HG03060 (cell line): ENCODE measurements at regions not wholly inside any gene's neighbourhood (a gene's known extent, or its start where the extent isn't known, plus 50 kb on each side); places are given as distances from the start of the nearest gene placed in this dataset.

ENCODE experiments used
- ATAC-seq: cut with Tn5 transposase; IDR thresholded peaks from one replicate; pipeline ENCODE4 v1.9.1; 2021; ENCODE audit warnings: low read depth, moderate number of reproducible peaks; ENCODE audit not compliant: unreplicated experiment

DNA sequence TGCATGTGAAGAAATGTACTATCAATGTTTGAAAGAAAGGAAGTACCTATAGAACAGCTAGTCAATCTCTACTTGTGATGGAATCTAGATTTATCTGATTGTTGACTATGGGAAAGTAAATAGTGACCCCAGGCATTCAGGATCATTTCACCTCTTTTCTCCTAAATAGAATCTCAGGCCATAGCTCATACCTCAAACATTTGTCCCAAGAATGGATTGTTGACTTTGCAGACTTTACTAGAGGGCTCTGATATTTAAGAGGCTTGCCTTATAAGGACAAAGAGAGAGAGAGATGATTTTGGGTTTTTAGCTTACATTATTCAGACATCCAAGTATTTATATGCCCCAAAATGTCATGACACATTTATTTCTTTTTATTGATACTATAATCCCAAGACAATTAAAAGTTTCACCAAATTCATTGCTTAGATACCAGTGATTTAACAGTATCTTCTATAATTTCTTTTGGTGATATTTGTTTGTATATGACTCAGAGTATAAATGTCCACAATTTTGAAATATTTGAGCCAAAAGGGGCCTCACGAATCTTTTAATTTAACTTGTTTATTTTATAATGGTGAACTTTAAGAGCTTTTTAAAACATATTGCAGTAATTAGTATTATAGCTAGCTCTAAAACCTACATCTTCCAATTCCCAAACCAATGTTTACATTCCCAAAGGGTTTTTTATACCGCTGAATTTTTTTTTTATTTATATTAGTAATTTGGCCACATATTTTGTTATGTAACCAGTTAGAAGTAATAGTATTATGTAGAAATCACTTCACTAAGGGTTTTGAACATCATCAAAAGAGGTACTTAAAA lies 614.1 kb downstream of the PCDH7 start:
- ATAC-seq: no peak

DNA sequence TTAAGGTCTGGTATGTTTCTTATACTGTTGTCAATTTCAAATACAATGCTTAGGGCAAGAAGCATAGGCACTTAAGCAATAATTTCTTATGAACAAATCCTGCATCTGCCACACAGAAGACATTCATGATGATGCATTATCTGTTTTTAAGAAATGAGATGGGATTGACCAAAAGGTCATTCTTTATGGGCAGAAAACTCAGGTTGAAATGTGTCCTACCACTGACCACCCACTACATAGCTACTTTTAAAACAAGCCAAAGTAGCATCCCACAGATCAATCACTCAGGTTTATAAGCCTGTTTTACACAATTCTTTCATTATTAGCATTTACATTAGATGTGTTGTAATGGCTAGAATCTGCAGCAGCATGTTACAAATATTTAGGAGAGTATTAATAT lies 617.8 kb downstream of the PCDH7 start:
- no peak for ATAC-seq

DNA sequence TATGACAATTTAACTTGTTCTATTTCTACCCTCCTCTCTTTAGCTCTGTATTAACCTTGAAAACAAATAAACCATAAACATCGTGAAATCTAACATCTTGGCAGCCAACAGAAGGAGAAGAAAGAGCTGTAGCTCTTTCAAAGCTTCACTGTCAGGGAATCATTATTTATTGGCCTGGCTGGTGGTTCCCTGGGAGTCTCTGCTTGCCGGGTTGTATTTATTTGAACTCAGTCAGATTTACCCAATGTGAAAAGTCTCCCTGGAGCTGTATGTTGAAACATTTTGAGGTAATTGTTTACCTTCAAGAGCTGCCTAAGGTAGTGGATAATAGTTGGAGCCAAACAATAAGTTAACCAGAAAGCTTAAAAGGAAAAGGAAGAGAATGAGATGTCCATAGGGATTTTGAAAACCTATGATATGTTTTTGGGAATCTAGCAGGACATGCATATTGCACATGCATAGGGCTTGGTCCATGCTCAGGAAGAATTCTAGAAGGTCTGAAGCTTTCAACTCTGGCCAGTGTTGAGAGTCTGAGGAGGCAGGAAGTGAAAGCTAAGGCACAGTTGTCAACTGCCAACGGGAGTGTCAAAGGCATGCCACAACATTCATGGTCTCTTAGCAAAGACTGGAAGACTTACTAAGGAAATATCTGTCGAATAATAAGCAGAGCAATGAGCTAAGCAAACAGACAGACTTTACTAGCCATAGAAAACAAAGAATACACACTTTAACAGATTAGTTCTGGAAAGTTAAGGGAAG lies 621.6 kb downstream of the PCDH7 start:
- ATAC-seq: no peak

DNA sequence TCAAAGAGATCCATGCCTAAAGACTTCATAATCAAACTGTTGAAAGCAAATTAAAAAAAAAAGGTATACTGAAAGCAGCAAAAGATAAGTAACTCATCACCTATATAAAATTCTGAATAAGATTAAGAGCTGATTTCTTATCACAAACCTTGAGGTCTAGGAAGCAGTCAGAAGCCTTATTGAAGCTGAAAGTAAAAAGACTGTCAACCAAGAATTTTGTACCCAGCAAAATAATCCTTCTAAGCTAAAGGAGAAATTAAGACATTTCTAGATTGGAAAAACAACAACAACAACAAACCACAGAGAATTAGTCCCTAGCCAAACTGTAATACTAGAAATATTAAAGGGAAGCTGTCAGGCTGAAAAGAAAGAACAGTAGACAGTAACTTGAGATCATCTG lies 622.9 kb downstream of the PCDH7 start:
- ATAC-seq: no peak

DNA sequence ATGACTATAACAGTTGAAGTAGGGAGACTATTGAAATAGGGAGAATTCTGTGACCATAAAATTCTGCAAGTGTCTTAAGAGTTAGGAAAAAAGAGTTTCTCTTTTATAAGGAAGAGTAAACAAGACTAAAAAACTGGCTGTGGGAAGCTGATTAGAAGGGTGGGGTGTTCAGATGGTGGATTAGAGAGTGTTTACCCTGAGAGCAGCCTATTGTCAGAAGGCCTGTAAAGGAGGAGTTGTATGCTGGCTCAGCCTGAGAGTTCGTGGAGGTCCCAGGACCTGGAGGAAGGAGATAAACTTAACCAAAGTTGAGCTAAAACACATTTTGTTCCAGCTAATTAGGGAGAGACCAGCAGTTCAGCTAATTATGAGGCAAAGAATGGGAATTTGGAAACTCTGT lies 629.7 kb downstream of the PCDH7 start:
- no peak for ATAC-seq

DNA sequence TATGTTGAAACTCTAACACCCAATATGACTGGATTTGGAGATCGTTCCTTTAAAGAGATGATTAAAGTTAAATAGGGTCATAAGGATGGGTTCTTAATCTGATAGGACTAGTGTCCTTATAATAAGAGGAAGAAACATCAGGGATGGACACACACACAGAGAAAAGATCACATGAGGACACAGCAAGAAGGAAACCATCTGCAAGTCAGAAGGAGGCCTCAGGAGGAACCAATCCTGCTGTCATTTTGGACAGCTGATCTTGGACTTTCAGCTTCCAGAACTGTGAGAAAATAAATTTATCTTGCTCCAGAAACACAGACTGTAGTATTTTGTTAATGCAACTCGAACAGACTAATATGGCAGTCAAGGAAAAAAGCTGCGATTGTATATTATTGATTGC lies 631.5 kb downstream of the PCDH7 start:
- ATAC-seq: no peak

DNA sequence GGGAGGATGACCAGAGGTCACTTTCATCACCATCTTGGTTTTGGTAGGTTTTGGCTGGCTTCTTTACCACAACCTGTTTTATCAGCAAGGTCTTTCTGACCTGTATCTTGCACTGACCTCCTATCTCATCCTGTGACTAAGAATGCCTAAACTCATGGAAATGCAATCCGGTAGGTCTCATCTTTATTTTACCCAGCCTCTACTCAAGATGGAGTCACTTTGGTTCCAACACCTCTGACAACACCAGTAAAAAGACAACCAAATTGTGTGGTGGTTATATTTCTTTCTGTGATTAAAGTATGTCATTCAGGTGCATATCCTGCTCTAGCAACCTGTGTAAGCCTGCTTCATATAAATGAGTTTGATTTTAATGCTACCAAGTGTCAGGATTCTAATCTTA lies 636.7 kb downstream of the PCDH7 start:
- ATAC-seq: no peak

DNA sequence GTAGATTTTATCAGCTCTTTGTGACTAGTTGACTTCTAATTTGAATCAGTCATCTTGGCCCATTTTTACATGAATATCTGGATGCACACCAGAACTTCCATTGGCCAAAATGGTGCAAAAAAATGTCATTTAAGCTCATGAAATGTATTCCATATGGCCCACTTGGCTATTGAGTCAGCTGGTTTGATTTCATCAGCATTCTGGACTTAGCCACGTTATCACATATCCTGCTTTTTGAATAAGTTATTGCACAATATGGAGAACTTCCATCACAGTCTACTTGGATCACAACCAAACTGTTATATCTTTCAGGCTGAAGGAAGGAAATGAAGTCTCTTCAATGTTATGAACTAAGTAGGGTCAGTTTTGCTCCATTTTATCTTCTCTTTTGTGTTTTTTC lies 640.6 kb downstream of the PCDH7 start:
- ATAC-seq: no peak

DNA sequence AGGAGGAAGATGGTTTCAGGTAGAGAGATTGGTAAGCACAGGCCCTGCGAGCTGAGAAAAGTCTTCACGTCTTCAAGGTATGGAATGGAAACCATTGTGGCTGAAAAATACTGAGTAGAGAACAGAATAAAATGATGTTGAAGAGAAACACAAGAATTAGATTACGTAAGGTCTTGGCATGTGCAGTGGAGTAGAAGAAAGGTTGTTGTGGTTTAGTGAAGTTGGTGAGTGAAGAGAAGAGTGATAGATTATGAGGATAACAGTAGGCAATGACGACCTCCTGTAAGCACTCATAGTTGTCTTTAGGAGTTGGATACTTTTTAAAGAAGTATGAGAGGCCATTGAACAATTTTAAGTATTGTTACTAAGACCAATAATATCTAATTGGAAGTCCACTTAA lies 642.6 kb downstream of the PCDH7 start:
- no peak for ATAC-seq

DNA sequence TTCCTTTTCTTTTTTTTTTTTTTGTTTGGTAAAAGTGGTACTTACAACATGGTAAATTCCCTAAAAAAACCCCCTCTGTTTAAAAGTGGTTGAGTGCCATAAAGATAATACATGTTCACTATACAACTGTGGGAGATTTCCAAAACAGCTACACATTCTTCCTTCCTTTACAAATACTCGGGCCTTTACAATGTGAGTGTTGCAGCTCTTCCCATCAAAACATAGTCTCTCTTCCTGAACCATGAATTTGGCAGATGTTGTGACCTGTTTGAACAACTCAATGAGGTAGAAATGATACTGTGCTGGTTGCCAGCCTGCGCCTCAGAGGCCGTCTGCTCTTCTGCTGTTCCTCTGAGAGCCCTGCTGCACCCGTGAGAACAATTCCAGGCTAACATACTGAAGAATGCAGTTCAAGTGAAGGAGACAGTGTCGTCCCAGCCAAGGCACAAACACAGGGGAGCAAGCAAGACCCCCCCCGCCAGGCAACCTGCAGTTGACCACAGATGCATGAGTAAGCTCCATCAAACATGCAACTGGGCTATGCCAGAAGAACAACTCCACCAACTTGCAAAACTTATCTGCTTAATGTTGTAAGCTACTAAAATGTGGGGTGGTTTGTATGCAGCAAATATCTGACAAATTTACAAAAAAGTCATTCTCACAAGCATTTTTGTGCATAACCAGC lies 645.0 kb downstream of the PCDH7 start:
- ATAC-seq: no peak

DNA sequence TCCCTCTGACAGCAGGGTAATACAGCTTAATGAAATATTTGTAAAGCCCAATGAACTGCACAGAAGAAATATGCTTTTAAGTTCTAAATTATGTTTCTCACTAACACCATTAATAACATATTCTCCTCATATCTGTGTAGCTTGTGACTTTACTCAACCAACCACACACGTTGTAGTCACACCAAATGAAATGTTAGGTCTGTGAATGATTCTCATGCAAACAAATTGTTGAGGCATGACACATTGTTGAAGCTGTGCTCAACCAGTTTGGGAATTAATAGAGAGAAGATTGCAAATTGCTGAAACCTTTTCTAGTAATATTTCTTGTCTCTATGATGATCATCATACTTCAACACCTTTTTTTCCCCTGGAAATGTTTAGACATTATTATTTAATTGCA lies 645.9 kb downstream of the PCDH7 start:
- no peak for ATAC-seq

DNA sequence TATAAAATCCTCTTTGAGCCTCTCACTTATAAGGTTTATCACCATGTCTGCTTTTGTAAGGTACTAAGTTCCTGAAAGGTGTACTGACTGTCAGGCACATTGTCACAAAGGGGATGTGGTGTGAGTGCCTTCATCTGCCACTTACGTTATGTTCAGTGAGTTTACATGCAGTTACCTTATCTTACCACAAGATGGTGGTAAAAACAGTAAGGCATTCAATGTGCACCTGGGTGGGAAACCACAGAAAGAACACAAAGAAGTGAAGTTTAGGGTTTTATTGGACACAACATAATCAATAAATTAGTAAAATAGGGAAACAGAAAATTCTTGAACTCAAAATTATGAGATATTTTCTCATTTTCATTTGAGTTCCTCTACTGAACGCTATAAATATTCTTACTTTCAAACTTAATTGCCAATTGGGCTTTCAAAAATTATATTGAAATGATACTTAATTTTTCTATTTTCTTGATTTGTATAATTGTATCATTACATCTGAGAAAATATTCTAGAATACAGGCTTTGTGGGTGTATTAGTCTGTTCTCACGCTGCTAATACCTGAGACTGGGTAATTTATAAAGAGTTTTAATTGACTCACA lies 650.8 kb downstream of the PCDH7 start:
- ATAC-seq: peak; percentile 90

DNA sequence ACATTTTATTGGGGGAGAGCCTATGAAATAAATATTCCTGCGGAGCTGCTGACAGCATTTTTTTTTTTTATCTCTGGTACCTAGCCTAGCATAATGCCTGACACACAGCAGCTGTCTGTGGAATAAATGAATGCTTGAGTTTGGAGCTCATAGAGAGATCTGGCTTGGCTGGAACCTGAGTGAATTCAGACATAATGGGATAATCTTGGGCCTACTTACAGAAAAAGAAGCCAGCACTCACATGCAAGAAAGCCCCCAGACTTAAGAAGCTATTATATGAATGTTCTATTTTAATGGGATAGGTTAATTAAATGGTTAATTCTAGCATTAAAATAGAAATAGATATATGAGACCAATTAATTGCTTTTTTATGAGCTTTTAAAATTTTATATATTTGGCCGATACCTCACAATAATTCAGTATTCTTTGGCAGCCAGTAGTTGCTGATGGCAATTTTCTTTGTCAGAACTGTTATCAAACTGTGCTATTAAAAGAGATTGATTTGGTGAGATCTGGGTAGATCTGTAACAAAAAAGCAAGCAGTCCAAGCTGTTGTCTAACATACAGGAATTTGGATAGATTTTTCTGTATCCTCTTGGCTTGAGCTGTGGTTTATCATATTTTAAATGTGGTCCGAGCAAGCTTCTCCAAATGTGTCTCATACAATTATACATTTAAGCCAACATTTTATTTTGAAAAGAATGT lies 654.2 kb downstream of the PCDH7 start:
- no peak for ATAC-seq

DNA sequence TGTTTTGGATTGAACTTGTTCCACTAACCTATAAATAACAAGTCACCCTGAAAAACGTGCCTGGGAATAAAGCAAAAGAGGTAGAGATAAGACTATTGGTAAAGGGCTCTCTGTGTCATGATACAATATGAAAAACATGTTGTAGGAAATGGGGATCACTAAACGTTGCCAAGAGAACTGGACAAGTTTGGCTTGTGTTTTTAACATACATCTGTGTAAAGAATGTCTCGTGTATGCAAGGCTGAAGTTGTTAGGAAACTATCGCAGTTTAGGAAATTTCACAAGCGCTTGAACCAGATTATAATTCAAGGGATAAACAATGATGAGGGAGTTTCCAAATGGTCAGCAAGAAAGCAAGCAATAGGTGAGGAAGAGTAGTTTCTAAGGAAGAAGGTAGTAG lies 655.8 kb downstream of the PCDH7 start:
- ATAC-seq: no peak

DNA sequence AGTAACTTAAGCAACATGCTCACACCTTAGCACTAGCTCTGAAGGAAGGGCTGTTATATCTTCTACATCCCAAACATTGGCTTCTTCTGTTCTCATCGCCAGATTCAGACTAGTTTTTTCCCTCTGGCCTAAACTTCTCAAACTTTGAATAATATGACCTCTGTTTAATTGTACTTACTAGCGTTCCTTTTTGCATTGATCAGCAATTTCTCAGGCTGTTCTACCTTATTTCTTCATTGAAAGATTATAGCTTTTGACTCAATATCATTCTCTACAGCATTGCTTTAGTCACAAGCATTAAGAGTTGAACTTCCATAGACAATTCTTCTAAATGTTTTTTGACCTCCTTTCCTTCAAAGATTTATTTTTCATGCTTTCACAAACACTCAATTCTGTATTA lies 659.2 kb downstream of the PCDH7 start:
- ATAC-seq: no peak

DNA sequence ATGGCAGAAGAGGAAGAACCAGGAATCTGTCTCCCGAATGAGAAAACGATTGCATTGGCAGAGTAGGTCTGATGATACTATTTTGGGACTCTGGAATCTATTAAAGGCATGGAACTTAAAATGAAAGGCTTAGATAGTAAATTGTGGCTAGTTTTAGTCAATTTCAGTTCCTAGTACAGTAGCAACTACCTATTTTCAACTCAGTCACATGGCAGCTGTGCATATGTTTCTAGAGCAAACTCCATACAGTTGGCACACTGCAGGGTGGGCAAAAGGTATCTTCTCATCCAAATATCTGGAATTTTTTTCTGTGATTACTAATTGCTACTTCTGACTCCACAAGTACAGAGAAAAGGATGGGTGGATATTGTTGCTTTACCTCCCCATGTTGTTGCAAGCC lies 663.6 kb downstream of the PCDH7 start:
- no peak for ATAC-seq

DNA sequence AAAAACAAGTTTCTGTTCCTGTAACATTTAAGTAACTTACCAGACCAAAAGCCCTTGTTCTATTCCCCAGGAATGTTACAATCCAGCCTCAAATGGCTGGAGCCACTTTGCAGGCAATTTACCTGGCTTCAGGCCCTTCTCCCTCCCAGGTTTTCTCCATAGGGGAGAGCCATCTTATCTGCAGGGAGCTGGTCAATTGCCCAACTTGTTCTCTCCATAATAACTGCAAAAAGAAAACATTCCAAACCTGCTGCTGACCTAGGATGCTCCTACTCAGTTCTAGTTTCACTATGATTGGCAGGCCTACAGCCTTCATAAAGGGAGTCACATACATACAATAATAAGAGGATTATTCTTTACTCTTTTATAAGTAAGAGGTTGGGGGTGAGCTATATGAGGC lies 670.7 kb downstream of the PCDH7 start:
- ATAC-seq: no peak

DNA sequence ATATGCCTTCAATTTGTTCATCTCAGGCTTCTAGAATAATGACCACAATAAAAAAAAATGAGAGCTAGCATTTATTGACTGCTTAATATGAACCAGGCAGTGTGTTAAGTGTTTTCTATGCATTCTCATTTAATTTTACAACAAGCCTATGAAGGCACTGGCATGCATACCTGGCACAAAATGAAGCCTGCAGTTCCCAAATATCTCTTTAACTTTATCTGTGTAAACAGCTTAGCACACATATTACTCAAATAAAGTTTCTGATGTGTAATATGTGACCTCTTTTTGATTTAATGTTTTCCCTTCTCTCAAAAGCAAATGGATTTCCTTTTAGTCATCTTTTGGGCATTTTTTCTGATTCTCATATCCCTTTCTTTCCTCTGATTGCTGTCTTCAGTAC lies 671.8 kb downstream of the PCDH7 start:
- ATAC-seq: no peak

DNA sequence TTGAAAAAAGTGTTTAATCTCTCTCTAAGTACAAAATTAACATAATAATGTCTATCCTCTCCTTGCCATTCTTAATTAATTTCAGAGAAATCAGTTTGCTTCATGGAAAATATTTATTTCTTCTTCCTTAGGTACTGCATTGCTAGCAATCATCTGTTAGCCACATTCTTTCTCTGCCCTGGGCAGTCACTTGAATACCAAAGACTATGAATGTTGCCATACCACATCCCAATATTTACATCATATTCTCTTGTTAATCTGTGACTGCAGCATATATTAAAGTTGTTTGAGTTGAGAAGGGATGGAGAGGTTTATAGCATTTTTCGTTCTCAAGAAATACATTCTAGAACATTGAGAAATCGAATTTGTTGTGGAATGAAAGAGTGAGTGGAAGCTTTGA lies 672.8 kb downstream of the PCDH7 start:
- ATAC-seq: no peak

DNA sequence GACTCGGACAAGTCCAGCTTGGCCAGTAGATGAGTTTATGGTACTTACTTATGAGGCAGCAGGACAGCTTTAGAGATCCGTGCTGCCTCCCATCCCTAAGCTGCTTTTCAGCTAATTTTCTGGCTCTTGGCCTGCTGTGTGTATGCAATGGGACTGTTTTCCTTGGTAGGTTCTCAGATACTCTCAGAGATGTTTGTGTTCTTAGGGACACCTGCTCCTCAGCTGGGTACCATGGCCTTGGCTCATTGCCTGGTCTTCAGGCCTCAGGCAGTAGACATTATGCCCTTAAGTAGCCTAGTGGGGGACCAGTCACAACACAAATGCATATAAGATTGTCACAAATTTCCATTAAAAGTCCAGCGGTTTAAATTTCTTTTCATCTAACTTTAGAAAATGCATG lies 688.0 kb downstream of the PCDH7 start:
- ATAC-seq: no peak

DNA sequence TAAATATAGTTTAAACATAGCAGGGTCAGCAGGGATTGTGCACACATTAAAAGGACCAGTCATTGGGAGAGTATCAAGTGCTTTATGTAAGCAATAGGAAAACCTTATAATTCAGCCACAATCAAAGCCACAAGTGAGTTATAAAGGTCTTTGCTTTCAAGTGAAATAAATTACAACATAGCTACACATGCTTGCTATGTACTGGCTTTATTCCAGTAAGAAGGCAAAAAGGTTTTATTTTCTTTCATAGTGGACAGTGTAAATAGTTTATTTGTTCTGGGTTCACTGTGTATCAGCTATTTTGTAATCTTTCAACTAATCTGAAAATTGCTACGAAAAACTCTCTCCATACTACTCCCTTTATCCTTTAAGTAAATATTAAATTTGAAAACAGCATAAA lies 691.4 kb downstream of the PCDH7 start:
- ATAC-seq: no peak
